Endothelial cell of umbilical vein (primary cell): ENCODE measurements at regions not wholly inside any gene's neighbourhood (a gene's known extent, or its start where the extent isn't known, plus 50 kb on each side); places are given as distances from the start of the nearest gene placed in this dataset.

ENCODE experiments used
- BruUV-seq: library from RNA; stranded (reverse); fragments of 400-500 nt; replicated peaks from 2 replicates; lab custom pipeline; 2021; lab: Mats Ljungman, UMichigan
- CTCF ChIA-PET: fragments of 300-600, 350-600 bp; sonication (Branson Sonifier 250); formaldehyde crosslinking; loops from one replicate; lab custom pipeline; 2021; ENCODE audit warnings: antibody characterized with exemption, inconsistent platforms; lab: Charles Lee
- POLR2A ChIA-PET: fragments of 300-600, 350-600 bp; sonication (Branson Sonifier 250); formaldehyde crosslinking; loops from one replicate; lab custom pipeline; 2021; ENCODE audit warnings: antibody characterized with exemption, inconsistent platforms; lab: Charles Lee
- DNase-seq: peaks from one replicate; pipeline ENCODE4 v3.0.0-alpha.2; 2011; ENCODE audit warnings: low read depth, low spot score
- FAIRE-seq: peaks from 2 replicates; lab custom pipeline; 2011; peaks lifted over from hg19 to GRCh38; lab: Jason Lieb, UNC
- H2AFZ ChIP-seq: 2 replicates; pipeline ENCODE4 v1.6.0; 2012; ENCODE audit warnings: low read depth, low read length, control low read depth, inconsistent platforms
- H3K27ac ChIP-seq: 2 replicates; pipeline ENCODE4 v1.5.1; 2011; ENCODE audit warnings: low read depth, mild to moderate bottlenecking, control low read depth, low read length, moderate library complexity; ENCODE audit not compliant: insufficient read depth
- H3K27me3 ChIP-seq, 2 experiments: 2 replicates each; pipeline versions ENCODE4 v1.6.0 to v1.6.1; 2011; ENCODE audit warnings: low read length in 2 of 2, mixed read lengths in 1 of 2; ENCODE audit not compliant: control insufficient read depth in 2 of 2, insufficient read depth in 2 of 2
- H3K36me3 ChIP-seq, 2 experiments: 2 replicates in 1 of 2; 3 replicates in 1 of 2; pipeline ENCODE4 v1.5.1; 2011; ENCODE audit warnings: low read length in 2 of 2, mild to moderate bottlenecking in 1 of 2, moderate library complexity in 1 of 2; ENCODE audit not compliant: control insufficient read depth in 2 of 2, insufficient read depth in 2 of 2; ENCODE audit errors: extremely low read depth in 1 of 2
- H3K4me1 ChIP-seq: 3 replicates; pipeline ENCODE4 v1.5.1; 2011; ENCODE audit warnings: mild to moderate bottlenecking, low read length; ENCODE audit not compliant: control insufficient read depth, insufficient read depth; ENCODE audit errors: extremely low read depth
- H3K4me2 ChIP-seq: 2 replicates; pipeline ENCODE4 v1.6.1; 2011; ENCODE audit warnings: low read length, control low read depth, mixed read lengths; ENCODE audit not compliant: insufficient read depth
- H3K4me3 ChIP-seq, 3 experiments: fragments of 200-600 bp in 1 of 3; sonication (generic), shearing (Covaris generic) in 1 of 3; replicated peaks in 1 of 3; 2 replicates each; pipeline ENCODE4 v1.5.1; 2011 to 2016; ENCODE audit warnings: control low read depth in 3 of 3, low read length in 3 of 3, mild to moderate bottlenecking in 2 of 3, inconsistent platforms in 1 of 3, low read depth in 1 of 3, moderate library complexity in 1 of 3; ENCODE audit not compliant: insufficient read depth in 1 of 3
- H3K79me2 ChIP-seq: 2 replicates; pipeline ENCODE4 v1.6.0; 2012; ENCODE audit warnings: low read length, inconsistent platforms; ENCODE audit not compliant: control insufficient read depth, insufficient read depth
- H3K9ac ChIP-seq: replicated peaks from 2 replicates; pipeline ENCODE3; 2011; ENCODE audit warnings: low read length, control low read depth; ENCODE audit not compliant: insufficient read depth; ENCODE audit errors: extremely low read depth
- H3K9me1 ChIP-seq: replicated peaks from 3 replicates; pipeline ENCODE4 v1.6.0; 2011; ENCODE audit warnings: mild to moderate bottlenecking, low read length; ENCODE audit not compliant: control insufficient read depth, insufficient read depth; ENCODE audit errors: extremely low read depth
- H3K9me3 ChIP-seq: replicated peaks from 2 replicates; pipeline ENCODE4 v1.5.1; 2012; ENCODE audit warnings: low read length, inconsistent platforms; ENCODE audit not compliant: control insufficient read depth, insufficient read depth
- H4K20me1 ChIP-seq: replicated peaks from 2 replicates; pipeline ENCODE3; 2011; ENCODE audit warnings: mild to moderate bottlenecking, low read length; ENCODE audit not compliant: control insufficient read depth, insufficient read depth; ENCODE audit errors: extremely low read depth
- EZH2 ChIP-seq: IDR thresholded peaks from 2 replicates; pipeline ENCODE4 v1.6.1; 2012; ENCODE audit warnings: borderline replicate concordance, low read depth, mild to moderate bottlenecking, moderate library complexity, low read length, inconsistent platforms; ENCODE audit not compliant: severe bottlenecking
- FOS ChIP-seq: IDR thresholded peaks from 2 replicates; pipeline ENCODE4 v1.6.1; 2011; ENCODE audit warnings: mild to moderate bottlenecking, low read length, moderate library complexity, borderline replicate concordance; ENCODE audit not compliant: insufficient read depth
- GATA2 ChIP-seq: IDR thresholded peaks from 2 replicates; pipeline ENCODE4 v1.7.0; 2011; ENCODE audit warnings: low read depth, mild to moderate bottlenecking, moderate library complexity, mixed read lengths, low read length; ENCODE audit not compliant: insufficient read length, insufficient read depth
- JUN ChIP-seq: IDR thresholded peaks from 2 replicates; pipeline ENCODE4 v1.6.1; 2011; ENCODE audit warnings: borderline replicate concordance, low read depth; ENCODE audit not compliant: insufficient read length, insufficient read depth
- MAX ChIP-seq: IDR thresholded peaks from 2 replicates; pipeline ENCODE4 v1.6.1; 2011; ENCODE audit not compliant: insufficient read depth, insufficient read length
- MYC ChIP-seq: IDR thresholded peaks from one replicate; pipeline ENCODE4 v1.6.1; 2011; ENCODE audit warnings: mild to moderate bottlenecking, low read depth, low read length
- POLR2A ChIP-seq: IDR thresholded peaks from 2 replicates; pipeline ENCODE4 v1.6.1; 2012; ENCODE audit warnings: low read depth, mild to moderate bottlenecking, control low read depth, low read length
- POLR2AphosphoS5 ChIP-seq: IDR thresholded peaks from 2 replicates; pipeline ENCODE4 v1.6.1; 2012; ENCODE audit warnings: low read depth, mild to moderate bottlenecking, control low read depth, low read length, moderate library complexity; ENCODE audit not compliant: insufficient read depth
- dilution Hi-C: fragments of 300-500 bp; cut with MboI; formaldehyde crosslinking; loops from one replicate; pipeline ENCODE4 v1.15.0; 2019; ENCODE audit warnings: low sequenced_read_pairs; ENCODE audit not compliant: extremely low pct_ligation_motif_present
- intact Hi-C: fragments of 100-400 bp; cut with micrococcal nuclease; formaldehyde crosslinking; loops from one replicate; pipeline ENCODE4 v1.10.0; 2022
- TF ChIP-seq, protein P1 (sequence below), 2 donors: IDR thresholded peaks; 1 replicate in 1 of 2; 2 replicates in 1 of 2; pipeline ENCODE4 v1.5.1; 2011; ENCODE audit warnings: low read length in 2 of 2, mild to moderate bottlenecking in 2 of 2, moderate library complexity in 2 of 2, control low read depth in 1 of 2, inconsistent platforms in 1 of 2, low read depth in 1 of 2; ENCODE audit not compliant: insufficient read depth in 1 of 2; ENCODE audit errors: extremely low read depth in 1 of 2

- FAIRE-seq = no peak
- no TSS peak for BruUV-seq
- POLR2A ChIA-PET = no interaction called here
Measured at GRCh38 chr11:116510886-116511650, 261.7 kb downstream of the BUD13 start.

More at GRCh38 chr11:116510886-116511650, 261.7 kb downstream of the BUD13 start:
- H3K9me3 ChIP-seq = no peaks in the 10 kb centered on the region
- intact Hi-C loops (no loop called here), dilution Hi-C loops (no loop called here)
- H3K27ac ChIP-seq = no peak overlapping the region
- no peak overlapping the region for H3K9ac ChIP-seq
- H3K9me1 ChIP-seq = no peaks in the 10 kb centered on the region
- no peaks in the 10 kb centered on the region for H3K4me1 ChIP-seq
- no peak overlapping the region for H2AFZ ChIP-seq
- H3K36me3 ChIP-seq = no peaks in the 10 kb centered on the region
- no peak overlapping the region for H3K4me3 ChIP-seq
- DNase-seq = no peak
- no peak overlapping the region for H3K4me2 ChIP-seq
- peaks cover 0 to 5% of the 10 kb centered on the region in 2 experiments for H3K27me3 ChIP-seq
- H4K20me1 ChIP-seq = no peaks in the 10 kb centered on the region
- no peaks in the 10 kb centered on the region for H3K79me2 ChIP-seq
- TF ChIP-seq GATA2 (no peak), FOS (no peak), POLR2A (no peak), EZH2 (no peak), MYC (no peak), JUN (no peak), POLR2AphosphoS5 (no peak), MAX (no peak)
- TF ChIP-seq, protein P1, sequence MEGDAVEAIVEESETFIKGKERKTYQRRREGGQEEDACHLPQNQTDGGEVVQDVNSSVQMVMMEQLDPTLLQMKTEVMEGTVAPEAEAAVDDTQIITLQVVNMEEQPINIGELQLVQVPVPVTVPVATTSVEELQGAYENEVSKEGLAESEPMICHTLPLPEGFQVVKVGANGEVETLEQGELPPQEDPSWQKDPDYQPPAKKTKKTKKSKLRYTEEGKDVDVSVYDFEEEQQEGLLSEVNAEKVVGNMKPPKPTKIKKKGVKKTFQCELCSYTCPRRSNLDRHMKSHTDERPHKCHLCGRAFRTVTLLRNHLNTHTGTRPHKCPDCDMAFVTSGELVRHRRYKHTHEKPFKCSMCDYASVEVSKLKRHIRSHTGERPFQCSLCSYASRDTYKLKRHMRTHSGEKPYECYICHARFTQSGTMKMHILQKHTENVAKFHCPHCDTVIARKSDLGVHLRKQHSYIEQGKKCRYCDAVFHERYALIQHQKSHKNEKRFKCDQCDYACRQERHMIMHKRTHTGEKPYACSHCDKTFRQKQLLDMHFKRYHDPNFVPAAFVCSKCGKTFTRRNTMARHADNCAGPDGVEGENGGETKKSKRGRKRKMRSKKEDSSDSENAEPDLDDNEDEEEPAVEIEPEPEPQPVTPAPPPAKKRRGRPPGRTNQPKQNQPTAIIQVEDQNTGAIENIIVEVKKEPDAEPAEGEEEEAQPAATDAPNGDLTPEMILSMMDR (IDR thresholded peaks at IDR 0.05; ENCODE audit: extremely low read depth in 1 of 2, insufficient read depth in 1 of 2, low read depth in 1 of 2, low read length in 2 of 2) = no peak
- CTCF ChIA-PET = interaction anchor here (0.8 to 3.5 kb wide), 6 partner anchors 9 to 181 kb away, joined by 3 to 43 read pairs (median 11); no protein-coding TSS in a partner anchor
